ENCODE measurements at regions not wholly inside any gene's neighbourhood (a gene's known extent, or its start where the extent isn't known, plus 50 kb on each side); places are given as distances from the start of the nearest gene placed in this dataset.

DNA sequence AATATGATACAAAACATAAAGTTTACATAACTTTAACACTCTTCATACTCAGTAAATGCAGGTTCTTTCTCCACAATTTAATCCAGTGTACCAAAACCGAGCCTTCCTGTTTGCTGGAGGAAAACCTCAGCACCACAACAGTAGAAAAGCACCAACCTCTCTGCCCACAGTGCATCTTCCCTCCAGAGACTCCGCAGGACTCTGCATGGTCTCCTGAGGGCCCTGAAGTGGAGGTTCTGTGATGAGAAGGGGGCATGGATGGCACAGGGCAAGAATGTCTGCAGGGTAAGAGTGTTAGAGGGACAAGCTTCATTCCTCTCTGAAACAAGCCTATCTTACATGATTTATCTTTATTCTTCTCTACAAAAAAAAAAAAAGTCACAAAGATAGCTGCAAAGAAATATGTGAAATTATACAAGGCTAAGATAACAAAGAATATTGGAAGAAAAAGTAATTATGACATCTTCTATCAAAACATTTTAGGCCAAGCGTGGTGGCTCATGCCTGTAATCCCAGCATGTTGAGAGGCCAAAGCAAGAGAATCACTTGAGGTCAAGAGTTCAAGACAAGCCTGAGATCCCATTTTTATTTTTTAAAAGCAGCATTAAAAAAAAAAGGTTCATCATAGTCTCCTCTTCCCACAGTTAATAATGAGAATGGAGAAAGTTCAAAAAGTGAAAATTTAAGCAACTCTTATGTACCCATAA lies 102.0 kb downstream of the VPREB1 start:
- Histone ChIP-seq H3K36me3 (replicated peaks in 1 of 2) (no peaks in the 10 kb centered on the region), H3K27me3 (peaks cover 6% of the 10 kb centered on the region), H3K9me3 (replicated peaks in 1 of 3) (no peaks in the 10 kb centered on the region), H3K4me3 (no peak overlapping the region), H3K27ac (no peak overlapping the region), H3K4me1 (replicated peaks in 1 of 2) (no peaks in the 10 kb centered on the region)
- DNase-seq: no peak
- TF ChIP-seq, protein P1, sequence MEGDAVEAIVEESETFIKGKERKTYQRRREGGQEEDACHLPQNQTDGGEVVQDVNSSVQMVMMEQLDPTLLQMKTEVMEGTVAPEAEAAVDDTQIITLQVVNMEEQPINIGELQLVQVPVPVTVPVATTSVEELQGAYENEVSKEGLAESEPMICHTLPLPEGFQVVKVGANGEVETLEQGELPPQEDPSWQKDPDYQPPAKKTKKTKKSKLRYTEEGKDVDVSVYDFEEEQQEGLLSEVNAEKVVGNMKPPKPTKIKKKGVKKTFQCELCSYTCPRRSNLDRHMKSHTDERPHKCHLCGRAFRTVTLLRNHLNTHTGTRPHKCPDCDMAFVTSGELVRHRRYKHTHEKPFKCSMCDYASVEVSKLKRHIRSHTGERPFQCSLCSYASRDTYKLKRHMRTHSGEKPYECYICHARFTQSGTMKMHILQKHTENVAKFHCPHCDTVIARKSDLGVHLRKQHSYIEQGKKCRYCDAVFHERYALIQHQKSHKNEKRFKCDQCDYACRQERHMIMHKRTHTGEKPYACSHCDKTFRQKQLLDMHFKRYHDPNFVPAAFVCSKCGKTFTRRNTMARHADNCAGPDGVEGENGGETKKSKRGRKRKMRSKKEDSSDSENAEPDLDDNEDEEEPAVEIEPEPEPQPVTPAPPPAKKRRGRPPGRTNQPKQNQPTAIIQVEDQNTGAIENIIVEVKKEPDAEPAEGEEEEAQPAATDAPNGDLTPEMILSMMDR (IDR thresholded peaks at IDR 0.05): no peak
- no peak for TF ChIP-seq POLR2A (IDR thresholded peaks at IDR 0.05)
- intact Hi-C loops (cut with DNase I): no loop called here
- WGBS, 4 donors: 75 to 87% (median 78%) methylated on average over 3 of the region's 3 CpGs

DNA sequence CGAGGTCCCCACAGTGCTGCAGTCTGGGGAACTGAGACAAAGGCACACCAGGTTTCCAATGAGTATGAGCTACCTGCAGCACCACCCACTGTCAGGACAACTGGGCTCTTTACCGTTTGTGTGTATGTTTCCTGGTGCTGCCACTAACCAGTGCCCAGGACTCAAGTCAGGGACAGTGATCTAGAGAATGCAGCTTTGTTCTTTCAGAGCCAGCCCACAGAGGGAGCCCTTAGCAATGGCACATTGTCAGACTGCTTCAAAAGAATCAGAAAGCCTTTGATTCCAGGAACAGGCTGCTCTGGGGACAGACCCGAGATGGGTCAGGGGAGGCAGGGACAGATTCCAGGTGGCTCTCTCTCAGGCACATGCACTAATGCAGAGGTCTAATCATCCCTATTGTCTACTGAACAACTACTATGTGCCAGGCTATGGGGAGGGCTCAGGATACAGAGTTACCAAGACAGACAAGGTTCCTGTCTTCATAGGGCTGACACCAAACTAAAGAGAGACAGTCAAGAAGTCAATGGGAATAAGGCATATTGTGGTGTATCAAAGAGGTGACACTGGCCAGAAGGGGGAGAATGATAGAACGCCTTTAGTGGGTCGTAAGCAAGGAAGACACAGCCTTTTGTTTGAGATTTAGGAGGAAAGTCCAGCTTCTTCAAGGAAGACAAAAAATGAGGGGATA lies 103.7 kb downstream of the VPREB1 start:
- no peaks in the 10 kb centered on the region for H3K4me1 ChIP-seq (replicated peaks in 1 of 2)
- intact Hi-C loops (cut with DNase I): no loop called here
- H3K4me3 ChIP-seq: no peak overlapping the region
- WGBS, 4 donors: 45 to 53% (median 50%) methylated on average over 5 of the region's 5 CpGs
- DNase-seq: no peak
- no peak overlapping the region for H3K27ac ChIP-seq
- no peak for TF ChIP-seq POLR2A (IDR thresholded peaks at IDR 0.05)
- TF ChIP-seq, protein P1 (IDR thresholded peaks at IDR 0.05): no peak
- no peaks in the 10 kb centered on the region for H3K9me3 ChIP-seq (replicated peaks in 1 of 3)
- H3K36me3 ChIP-seq (replicated peaks in 1 of 2): no peaks in the 10 kb centered on the region
- peaks cover 6% of the 10 kb centered on the region for H3K27me3 ChIP-seq

DNA sequence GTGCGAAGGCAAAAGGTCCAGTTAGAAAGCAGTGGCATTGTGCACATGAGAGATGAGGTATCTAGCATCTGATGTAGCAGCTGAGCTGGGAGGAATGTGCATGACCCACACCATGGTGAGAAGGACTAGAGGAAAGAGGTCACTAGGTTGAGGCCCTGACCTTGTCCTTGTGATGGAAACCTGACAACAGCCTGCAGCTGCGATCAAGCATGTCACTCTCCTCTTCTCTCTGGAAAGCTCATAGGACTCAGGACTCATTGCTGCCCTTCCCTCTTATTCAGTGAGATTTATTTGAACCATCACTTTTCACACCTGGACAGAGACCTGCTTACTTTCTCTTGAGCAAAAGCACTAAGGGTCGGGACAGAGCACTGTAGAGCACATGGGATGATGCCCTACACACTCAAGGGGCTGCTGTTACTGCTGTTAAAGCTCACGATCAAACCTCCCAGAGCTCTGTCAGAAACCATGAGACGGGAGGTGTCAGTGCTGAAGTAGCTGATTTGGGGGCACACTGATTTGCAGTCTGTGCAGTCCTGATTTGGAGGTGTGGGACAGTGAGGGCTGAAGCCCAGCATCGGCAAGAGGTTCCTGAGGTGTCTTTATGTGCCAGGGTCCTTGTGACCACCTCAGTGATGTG lies 104.3 kb downstream of the VPREB1 start:
- peaks cover 6% of the 10 kb centered on the region for H3K27me3 ChIP-seq
- H3K4me3 ChIP-seq: no peak overlapping the region
- WGBS, 4 donors: 48 to 63% (median 62%) methylated on average over 5 to 6 of the region's 6 CpGs
- no peaks in the 10 kb centered on the region for H3K36me3 ChIP-seq (replicated peaks in 1 of 2)
- intact Hi-C loops (cut with DNase I): no loop called here
- DNase-seq: no peak
- H3K9me3 ChIP-seq (replicated peaks in 1 of 3): no peaks in the 10 kb centered on the region
- no peak overlapping the region for H3K27ac ChIP-seq
- TF ChIP-seq, protein P1 (IDR thresholded peaks at IDR 0.05): no peak
- TF ChIP-seq POLR2A (IDR thresholded peaks at IDR 0.05): no peak
- H3K4me1 ChIP-seq (replicated peaks in 1 of 2): no peaks in the 10 kb centered on the region

DNA sequence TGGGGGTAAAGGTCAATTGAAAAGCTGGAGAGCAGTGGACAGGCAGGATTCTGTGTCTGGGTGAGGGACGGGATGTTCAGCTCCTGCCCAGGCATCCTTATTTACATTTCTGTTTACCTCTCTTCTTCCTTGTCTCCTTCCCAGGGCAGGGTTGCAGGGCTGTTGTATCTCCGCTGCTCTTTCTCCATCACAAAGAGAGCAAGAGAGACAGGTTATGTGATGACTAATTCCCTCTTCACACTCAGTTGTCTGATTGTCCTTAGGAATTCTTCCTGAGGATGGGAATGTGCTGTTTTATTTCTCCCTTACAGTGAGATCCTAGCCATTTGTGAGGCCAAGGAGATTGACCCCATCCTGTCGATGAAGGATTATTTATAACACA lies 104.9 kb downstream of the VPREB1 start:
- peaks cover 6% of the 10 kb centered on the region for H3K27me3 ChIP-seq
- no peak for TF ChIP-seq POLR2A (IDR thresholded peaks at IDR 0.05)
- TF ChIP-seq, protein P1 (IDR thresholded peaks at IDR 0.05): no peak
- intact Hi-C loops (cut with DNase I): no loop called here
- no peak overlapping the region for H3K4me3 ChIP-seq
- WGBS, 4 donors: 49 to 58% (median 52%) methylated on average over 3 of the region's 3 CpGs
- H3K9me3 ChIP-seq (replicated peaks in 1 of 3): no peaks in the 10 kb centered on the region
- no peaks in the 10 kb centered on the region for H3K36me3 ChIP-seq (replicated peaks in 1 of 2)
- no peak for DNase-seq
- no peak overlapping the region for H3K27ac ChIP-seq
- H3K4me1 ChIP-seq (replicated peaks in 1 of 2): no peaks in the 10 kb centered on the region

All from adrenal gland (tissue), 9 donors.